ENCODE measurements at regions not wholly inside any gene's neighbourhood (a gene's known extent, or its start where the extent isn't known, plus 50 kb on each side); places are given as distances from the start of the nearest gene placed in this dataset.

- no peaks in the 10 kb centered on the region for H3K27me3 ChIP-seq
- no peaks in the 10 kb centered on the region for H3K36me3 ChIP-seq
- 86% methylated on average over 4 of the region's 4 CpGs for WGBS, 2 donors
- TF ChIP-seq EP300 (IDR thresholded peaks at IDR 0.05) (no peak), POLR2A (IDR thresholded peaks at IDR 0.05) (no peak), CTCF (IDR thresholded peaks at IDR 0.05) (no peak)
- no peaks in the 10 kb centered on the region for H3K4me1 ChIP-seq
- no peak overlapping the region for H3K4me3 ChIP-seq
- no peak overlapping the region for H3K27ac ChIP-seq
- peaks cover 0 to 9% (median 0%) of the 10 kb centered on the region in 4 donors for H3K9me3 ChIP-seq
- no peak for DNase-seq (ENCODE audit: low spot score in 2 of 2)
Observed at GRCh38 chr14:86652526-86652925, 1122.6 kb downstream of the FLRT2 start.

- Histone ChIP-seq H3K4me1 (no peaks in the 10 kb centered on the region), H3K4me3 (no peak overlapping the region), H3K27me3 (no peaks in the 10 kb centered on the region), H3K36me3 (no peaks in the 10 kb centered on the region), H3K9me3 (peaks cover 0 to 9% (median 0%) of the 10 kb centered on the region in 4 donors), H3K27ac (no peak overlapping the region)
- 85 to 88% methylated on average over 4 of the region's 4 CpGs for WGBS, 2 donors
- DNase-seq (ENCODE audit: low spot score in 2 of 2) = no peak
- TF ChIP-seq POLR2A (IDR thresholded peaks at IDR 0.05) (no peak), CTCF (IDR thresholded peaks at IDR 0.05) (no peak), EP300 (IDR thresholded peaks at IDR 0.05) (no peak)
Observed at GRCh38 chr14:86646696-86647690, 1117.0 kb downstream of the FLRT2 start.

GRCh38 chr14:86646125-86646524 lies 1116.2 kb downstream of the FLRT2 start:
- Histone ChIP-seq H3K4me3 (no peak overlapping the region), H3K36me3 (no peaks in the 10 kb centered on the region), H3K9me3 (peaks cover 0 to 5% (median 0%) of the 10 kb centered on the region in 4 donors), H3K27ac (no peak overlapping the region), H3K4me1 (no peaks in the 10 kb centered on the region), H3K27me3 (no peaks in the 10 kb centered on the region)
- 70 to 88% methylated on average over 5 of the region's 5 CpGs for WGBS, 2 donors
- DNase-seq (ENCODE audit: low spot score in 2 of 2) = no peak
- no peak for TF ChIP-seq POLR2A (IDR thresholded peaks at IDR 0.05)
- no peak for TF ChIP-seq CTCF (IDR thresholded peaks at IDR 0.05)
- TF ChIP-seq EP300 (IDR thresholded peaks at IDR 0.05) = no peak

GRCh38 chr14:86641310-86641709 lies 1111.4 kb downstream of the FLRT2 start:
- no peaks in the 10 kb centered on the region for H3K4me1 ChIP-seq
- H3K9me3 ChIP-seq = no peaks in the 10 kb centered on the region
- no peaks in the 10 kb centered on the region for H3K27me3 ChIP-seq
- no peaks in the 10 kb centered on the region for H3K36me3 ChIP-seq
- no peak overlapping the region for H3K4me3 ChIP-seq
- no peak overlapping the region for H3K27ac ChIP-seq
- TF ChIP-seq EP300 (IDR thresholded peaks at IDR 0.05) (no peak), POLR2A (IDR thresholded peaks at IDR 0.05) (no peak), CTCF (IDR thresholded peaks at IDR 0.05) (no peak)
- no peak for DNase-seq (ENCODE audit: low spot score in 2 of 2)

GRCh38 chr14:86640288-86640687 lies 1110.3 kb downstream of the FLRT2 start:
- Histone ChIP-seq H3K4me1 (no peaks in the 10 kb centered on the region), H3K27ac (no peak overlapping the region), H3K4me3 (no peak overlapping the region), H3K36me3 (no peaks in the 10 kb centered on the region), H3K27me3 (no peaks in the 10 kb centered on the region), H3K9me3 (no peaks in the 10 kb centered on the region)
- WGBS, 2 donors = 66 to 77% methylated on average over 3 of the region's 3 CpGs
- TF ChIP-seq POLR2A (IDR thresholded peaks at IDR 0.05) (no peak), EP300 (IDR thresholded peaks at IDR 0.05) (no peak), CTCF (IDR thresholded peaks at IDR 0.05) (no peak)
- no peak for DNase-seq (ENCODE audit: low spot score in 2 of 2)
